ENCODE measurements at regions not wholly inside any gene's neighbourhood (a gene's known extent, or its start where the extent isn't known, plus 50 kb on each side); places are given as distances from the start of the nearest gene placed in this dataset.

- Histone ChIP-seq H3K27me3 (ENCODE audit: insufficient read depth, low read length) (no peaks in the 10 kb centered on the region), H3K9me3 (ENCODE audit: low read depth, low read length) (no peaks in the 10 kb centered on the region)
- TF ChIP-seq CTCF (IDR thresholded peaks at IDR 0.05; ENCODE audit: extremely low read depth, low read depth, low read length), result no peak
Measured at GRCh38 chr2:219861307-219861706, 233.9 kb downstream of the SLC4A3 start.

GRCh38 chr2:219864154-219864553, 236.7 kb downstream of the SLC4A3 start:
- H3K4me3 ChIP-seq (ENCODE audit: insufficient read depth, low read length), result no peak overlapping the region
- no peak overlapping the region for H3K27ac ChIP-seq (ENCODE audit: low read depth, low read length)
- H3K27me3 ChIP-seq (ENCODE audit: insufficient read depth, low read length), result no peaks in the 10 kb centered on the region
- H3K9me3 ChIP-seq (ENCODE audit: low read depth, low read length), result no peaks in the 10 kb centered on the region
- TF ChIP-seq CTCF (IDR thresholded peaks at IDR 0.05; ENCODE audit: extremely low read depth, low read depth, low read length), result no peak
- H3K4me1 ChIP-seq (ENCODE audit: insufficient read depth, low read length), result no peaks in the 10 kb centered on the region
- no peak for DNase-seq (ENCODE audit: insufficient read length, low spot score, missing footprints)
- H3K36me3 ChIP-seq (ENCODE audit: insufficient read depth, low read length), result no peaks in the 10 kb centered on the region
- H4K20me1 ChIP-seq (ENCODE audit: insufficient read depth, low read length), result no peaks in the 10 kb centered on the region
- no peaks in the 10 kb centered on the region for H3K79me2 ChIP-seq (ENCODE audit: insufficient read depth, low read length)
- H3K4me2 ChIP-seq (ENCODE audit: insufficient read depth, low read length), result no peak overlapping the region
- H2AFZ ChIP-seq (ENCODE audit: low read length), result no peak overlapping the region

More at GRCh38 chr2:219861307-219861706, 233.9 kb downstream of the SLC4A3 start:
- no peaks in the 10 kb centered on the region for H3K36me3 ChIP-seq (ENCODE audit: insufficient read depth, low read length)
- H4K20me1 ChIP-seq (ENCODE audit: insufficient read depth, low read length), result no peaks in the 10 kb centered on the region
- no peak overlapping the region for H2AFZ ChIP-seq (ENCODE audit: low read length)
- H3K27ac ChIP-seq (ENCODE audit: low read depth, low read length), result no peak overlapping the region
- no peak overlapping the region for H3K4me2 ChIP-seq (ENCODE audit: insufficient read depth, low read length)
- no peak for DNase-seq (ENCODE audit: insufficient read length, low spot score, missing footprints)
- no peaks in the 10 kb centered on the region for H3K79me2 ChIP-seq (ENCODE audit: insufficient read depth, low read length)
- no peaks in the 10 kb centered on the region for H3K4me1 ChIP-seq (ENCODE audit: insufficient read depth, low read length)
- H3K4me3 ChIP-seq (ENCODE audit: insufficient read depth, low read length), result no peak overlapping the region

GRCh38 chr2:219868635-219869034, 241.2 kb downstream of the SLC4A3 start:
- Histone ChIP-seq H3K79me2 (ENCODE audit: insufficient read depth, low read length) (no peaks in the 10 kb centered on the region), H3K27ac (ENCODE audit: low read depth, low read length) (no peak overlapping the region), H3K4me3 (ENCODE audit: insufficient read depth, low read length) (no peak overlapping the region), H3K36me3 (ENCODE audit: insufficient read depth, low read length) (no peaks in the 10 kb centered on the region), H3K4me2 (ENCODE audit: insufficient read depth, low read length) (no peak overlapping the region), H4K20me1 (ENCODE audit: insufficient read depth, low read length) (no peaks in the 10 kb centered on the region), H3K27me3 (ENCODE audit: insufficient read depth, low read length) (no peaks in the 10 kb centered on the region), H3K9me3 (ENCODE audit: low read depth, low read length) (no peaks in the 10 kb centered on the region), H3K4me1 (ENCODE audit: insufficient read depth, low read length) (no peaks in the 10 kb centered on the region), H2AFZ (ENCODE audit: low read length) (no peak overlapping the region)
- TF ChIP-seq CTCF (IDR thresholded peaks at IDR 0.05; ENCODE audit: extremely low read depth, low read depth, low read length), result no peak
- DNase-seq (ENCODE audit: insufficient read length, low spot score, missing footprints), result no peak

- Histone ChIP-seq H3K9me3 (ENCODE audit: low read depth, low read length) (no peaks in the 10 kb centered on the region), H3K27ac (ENCODE audit: low read depth, low read length) (no peak overlapping the region), H2AFZ (ENCODE audit: low read length) (no peak overlapping the region), H3K36me3 (ENCODE audit: insufficient read depth, low read length) (no peaks in the 10 kb centered on the region), H3K4me1 (ENCODE audit: insufficient read depth, low read length) (no peaks in the 10 kb centered on the region), H3K4me2 (ENCODE audit: insufficient read depth, low read length) (no peak overlapping the region), H3K4me3 (ENCODE audit: insufficient read depth, low read length) (no peak overlapping the region), H3K79me2 (ENCODE audit: insufficient read depth, low read length) (no peaks in the 10 kb centered on the region), H4K20me1 (ENCODE audit: insufficient read depth, low read length) (no peaks in the 10 kb centered on the region), H3K27me3 (ENCODE audit: insufficient read depth, low read length) (no peaks in the 10 kb centered on the region)
- no peak for DNase-seq (ENCODE audit: insufficient read length, low spot score, missing footprints)
- TF ChIP-seq CTCF (IDR thresholded peaks at IDR 0.05; ENCODE audit: extremely low read depth, low read depth, low read length), result no peak
Measured at GRCh38 chr2:219870041-219870440, 242.6 kb downstream of the SLC4A3 start.
